ENCODE measurements at regions not wholly inside any gene's neighbourhood (a gene's known extent, or its start where the extent isn't known, plus 50 kb on each side); places are given as distances from the start of the nearest gene placed in this dataset.

DNA sequence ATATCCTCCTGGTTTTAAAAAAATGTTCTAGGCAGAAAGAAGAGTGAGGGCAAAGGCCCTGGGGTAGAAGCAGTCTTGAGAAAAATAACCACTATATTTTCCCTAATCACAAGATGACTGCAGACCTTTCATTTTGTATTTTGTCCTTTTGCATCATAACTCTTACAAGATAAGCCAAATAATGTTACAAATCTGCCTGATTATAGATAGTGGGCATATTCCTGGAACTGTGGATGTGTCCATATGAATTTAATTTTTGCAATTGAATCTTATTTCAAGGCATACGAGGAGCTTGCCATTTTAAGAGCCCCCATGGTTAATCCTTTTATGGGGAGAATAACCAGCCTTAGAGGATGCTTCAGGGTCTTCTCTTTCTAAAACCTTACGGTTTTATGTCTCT lies 102.7 kb downstream of the ADRA2A start:
- Histone ChIP-seq H4K20me1 (replicated peaks in 1 of 2; ENCODE audit: control insufficient read depth in 1 of 2, insufficient read depth in 2 of 2, low read length in 2 of 2) (no peaks in the 10 kb centered on the region), H4K91ac (replicated peaks; ENCODE audit: insufficient read length, low read length) (no peak overlapping the region), H3K4me3 (ENCODE audit: extremely low read depth in 1 of 4, insufficient read depth in 2 of 4, low read depth in 3 of 4, low read length in 4 of 4) (no peak overlapping the region), H3K27me3 (replicated peaks in 1 of 4; ENCODE audit: control insufficient read depth in 3 of 4, extremely low read depth in 1 of 4, insufficient read depth in 3 of 4, low read length in 3 of 4) (no peaks in the 10 kb centered on the region), H3K4ac (replicated peaks; ENCODE audit: insufficient read length, low read depth, low read length) (no peak overlapping the region), H3K9ac (replicated peaks in 1 of 4; ENCODE audit: extremely low read depth in 1 of 4, low read depth in 3 of 4, low read length in 3 of 4) (no peak overlapping the region), H3K79me2 (ENCODE audit: control insufficient read depth in 1 of 2, insufficient read depth in 2 of 2, low read length in 2 of 2) (no peaks in the 10 kb centered on the region), H3K56ac (replicated peaks; ENCODE audit: insufficient read length, low read depth, low read length) (no peak overlapping the region), H2BK15ac (ENCODE audit: low read length) (no peak overlapping the region), H2AK5ac (ENCODE audit: low read depth, low read length) (no peak overlapping the region), H2BK5ac (ENCODE audit: low read depth, low read length) (no peak overlapping the region), H2BK120ac (replicated peaks; ENCODE audit: low read depth, low read length) (no peak overlapping the region), H3K18ac (ENCODE audit: extremely low read depth, low read length) (no peak overlapping the region), H3K27ac (ENCODE audit: low read depth, low read length) (no peak overlapping the region), H3K9me3 (ENCODE audit: insufficient read depth in 2 of 2, low read depth in 1 of 2, low read length in 1 of 2) (no peaks in the 10 kb centered on the region), H3K14ac (ENCODE audit: insufficient read length) (no peak overlapping the region), H2AFZ (ENCODE audit: low read length) (no peak overlapping the region), H3K4me1 (replicated peaks in 1 of 4; ENCODE audit: control insufficient read depth in 3 of 4, insufficient read depth in 4 of 4, low read length in 3 of 4) (no peaks in the 10 kb centered on the region), H4K5ac (ENCODE audit: insufficient read length, low read depth, low read length) (no peak overlapping the region), H3K23me2 (ENCODE audit: low read depth, low read length) (no peaks in the 10 kb centered on the region; the same call in 1 of the 2 replicates), H3K23ac (ENCODE audit: insufficient read length) (no peak overlapping the region), H3K4me2 (ENCODE audit: insufficient read depth in 1 of 2, low read depth in 2 of 2, low read length in 2 of 2) (no peak overlapping the region), H4K8ac (ENCODE audit: extremely low read depth, insufficient read depth, low read length) (no peak overlapping the region), H2BK12ac (ENCODE audit: low read depth, low read length) (no peak overlapping the region), H2BK20ac (ENCODE audit: low read length) (no peak overlapping the region), H3K79me1 (ENCODE audit: low read depth, low read length) (no peaks in the 10 kb centered on the region), H3K36me3 (ENCODE audit: control insufficient read depth in 2 of 4, insufficient read depth in 4 of 4, low read length in 3 of 4) (no peaks in the 10 kb centered on the region)
- no peak for DNase-seq (ENCODE audit: low read depth in 1 of 2, low spot score in 2 of 2)
- FAIRE-seq, result no peak
- POLR2A ChIA-PET (ENCODE audit: partially characterized antibody), result no interaction called here
- TF ChIP-seq KDM4A (IDR thresholded peaks at IDR 0.05; ENCODE audit: low read depth, low read length, severe bottlenecking) (no peak), CHD1 (IDR thresholded peaks at IDR 0.05; ENCODE audit: low read depth, low read length) (no peak), MAX (IDR thresholded peaks at IDR 0.05) (no peak), HDAC6 (IDR thresholded peaks at IDR 0.05; ENCODE audit: low read depth, low read length) (no peak), ASH2L (IDR thresholded peaks at IDR 0.05; ENCODE audit: low read length) (no peak), BRCA1 (IDR thresholded peaks at IDR 0.05; ENCODE audit: low read depth, low read length) (no peak)
- 85% methylated on average over 2 of the region's 2 CpGs; no CpG with 5 or more reads in 1 of the 2 experiments for WGBS, 2 experiments (ENCODE audit: extremely low coverage in 1 of 2, insufficient coverage in 1 of 2, insufficient read length in 1 of 2, insufficient replicate concordance in 2 of 2, low coverage in 1 of 2, low lambda C conversion rate in 2 of 2, missing lambda C conversion rate in 1 of 2)
- CTCF ChIA-PET (ENCODE audit: partially characterized antibody), result interaction anchor here (0.6 to 0.7 kb wide), 2 partner anchors 38 to 103 kb away, joined by 3 read pairs; partner anchors contain the start of gene ADRA2A

Measured in H1 (cell line).